SK-N-SH treated with all-trans-retinoic acid at 6 μM for 48 hours (cell line): ENCODE measurements at regions not wholly inside any gene's neighbourhood (a gene's known extent, or its start where the extent isn't known, plus 50 kb on each side); places are given as distances from the start of the nearest gene placed in this dataset.

ENCODE experiments used
- ATAC-seq: fragments of 200-7000 bp; cut with Tn5 transposase; 3 replicates; pipeline ENCODE4 v1.9.1; 2020; ENCODE audit warnings: mild to moderate bottlenecking, moderate library complexity
- BACH2 ChIP-seq: fragments of 250-450 bp; sonication (Bioruptor Pico); IDR thresholded peaks from 2 replicates; pipeline ENCODE4 v1.9.0; 2021; ENCODE audit warnings: mild to moderate bottlenecking, borderline replicate concordance
- CREB5 ChIP-seq: fragments of 250-450 bp; sonication (Bioruptor Pico); IDR thresholded peaks from 2 replicates; pipeline ENCODE4 v1.5.1; 2020; ENCODE audit warnings: low read depth, mild to moderate bottlenecking, moderate library complexity
- CSDC2 ChIP-seq: fragments of 250-450 bp; sonication (Bioruptor Pico); IDR thresholded peaks from 2 replicates; pipeline ENCODE4 v1.5.0; 2020; ENCODE audit warnings: mild to moderate bottlenecking, moderate library complexity
- ESRRG ChIP-seq: fragments of 250-450 bp; sonication (Bioruptor Pico); IDR thresholded peaks from 2 replicates; pipeline ENCODE4 v1.6.1; 2021; ENCODE audit warnings: mild to moderate bottlenecking
- GLIS3 ChIP-seq: fragments of 250-450 bp; sonication (Bioruptor Pico); IDR thresholded peaks from 2 replicates; pipeline ENCODE4 v1.5.0; 2020; ENCODE audit warnings: mild to moderate bottlenecking, moderate library complexity
- ISL1 ChIP-seq: fragments of 250-450 bp; sonication (Bioruptor Pico); IDR thresholded peaks from 2 replicates; pipeline ENCODE4 v2.1.2; 2022; ENCODE audit warnings: mild to moderate bottlenecking, moderate library complexity
- OSR1 ChIP-seq: fragments of 250-450 bp; sonication (Bioruptor Pico); IDR thresholded peaks from 2 replicates; pipeline ENCODE4 v1.8.0; 2022; ENCODE audit warnings: moderate library complexity, mild to moderate bottlenecking, inconsistent platforms
- PATZ1 ChIP-seq: fragments of 250-450 bp; sonication (Bioruptor Pico); IDR thresholded peaks from 2 replicates; pipeline ENCODE4 v1.8.0; 2020; ENCODE audit warnings: mild to moderate bottlenecking, moderate library complexity, borderline replicate concordance
- PPARA ChIP-seq: fragments of 250-450 bp; sonication (Bioruptor Pico); IDR thresholded peaks from 2 replicates; pipeline ENCODE4 v1.5.0; 2020; ENCODE audit warnings: mild to moderate bottlenecking, borderline replicate concordance
- SNAI2 ChIP-seq: fragments of 250-450 bp; sonication (Bioruptor Pico); IDR thresholded peaks from 2 replicates; pipeline ENCODE4 v1.5.0; 2020; ENCODE audit warnings: mild to moderate bottlenecking, moderate library complexity
- TCF4 ChIP-seq: fragments of 250-450 bp; sonication (Bioruptor Pico); IDR thresholded peaks from 2 replicates; pipeline ENCODE4 v1.8.0; 2021; ENCODE audit warnings: mild to moderate bottlenecking, moderate library complexity, borderline replicate concordance
- TSHZ2 ChIP-seq: fragments of 250-450 bp; sonication (Bioruptor Pico); IDR thresholded peaks from 2 replicates; pipeline ENCODE4 v1.5.0; 2020; ENCODE audit warnings: mild to moderate bottlenecking, moderate library complexity
- ZC3H10 ChIP-seq: fragments of 250-450 bp; sonication (Bioruptor Pico); IDR thresholded peaks from 2 replicates; pipeline ENCODE4 v1.5.1; 2021; ENCODE audit warnings: mild to moderate bottlenecking, moderate library complexity
- ZFP3 ChIP-seq: fragments of 250-450 bp; sonication (Bioruptor Pico); IDR thresholded peaks from 2 replicates; pipeline ENCODE4 v1.5.0; 2020; ENCODE audit warnings: mild to moderate bottlenecking, moderate library complexity
- ZFP30 ChIP-seq: fragments of 450-650 bp; formaldehyde crosslinking; IDR thresholded peaks from 2 replicates; pipeline ENCODE4 v1.5.0; 2022; ENCODE audit warnings: mild to moderate bottlenecking, moderate library complexity
- ZNF565 ChIP-seq: fragments of 450-650 bp; formaldehyde crosslinking; conservative IDR thresholded peaks from 2 replicates; pipeline ENCODE4 v1.5.0; 2020; ENCODE audit warnings: low read depth, mild to moderate bottlenecking, moderate library complexity
- ZNF70 ChIP-seq: fragments of 450-650 bp; formaldehyde crosslinking; IDR thresholded peaks from 2 replicates; pipeline ENCODE4 v1.5.0; 2020; ENCODE audit warnings: mild to moderate bottlenecking, moderate library complexity
- ZNF8 ChIP-seq: fragments of 450-650 bp; formaldehyde crosslinking; IDR thresholded peaks from 2 replicates; pipeline ENCODE4 v1.5.0; 2020; ENCODE audit warnings: mild to moderate bottlenecking, moderate library complexity
- TF ChIP-seq, protein P1 (sequence below): fragments of 250-450 bp; sonication (Bioruptor Pico); IDR thresholded peaks from 2 replicates; pipeline ENCODE4 v1.8.0; 2021; ENCODE audit warnings: low read depth, mild to moderate bottlenecking, moderate library complexity, borderline replicate concordance
- TF ChIP-seq, protein P2 (sequence below): fragments of 250-450 bp; sonication (Bioruptor Pico); IDR thresholded peaks from 2 replicates; pipeline ENCODE4 v1.5.1; 2021; ENCODE audit warnings: mild to moderate bottlenecking, moderate library complexity

DNA sequence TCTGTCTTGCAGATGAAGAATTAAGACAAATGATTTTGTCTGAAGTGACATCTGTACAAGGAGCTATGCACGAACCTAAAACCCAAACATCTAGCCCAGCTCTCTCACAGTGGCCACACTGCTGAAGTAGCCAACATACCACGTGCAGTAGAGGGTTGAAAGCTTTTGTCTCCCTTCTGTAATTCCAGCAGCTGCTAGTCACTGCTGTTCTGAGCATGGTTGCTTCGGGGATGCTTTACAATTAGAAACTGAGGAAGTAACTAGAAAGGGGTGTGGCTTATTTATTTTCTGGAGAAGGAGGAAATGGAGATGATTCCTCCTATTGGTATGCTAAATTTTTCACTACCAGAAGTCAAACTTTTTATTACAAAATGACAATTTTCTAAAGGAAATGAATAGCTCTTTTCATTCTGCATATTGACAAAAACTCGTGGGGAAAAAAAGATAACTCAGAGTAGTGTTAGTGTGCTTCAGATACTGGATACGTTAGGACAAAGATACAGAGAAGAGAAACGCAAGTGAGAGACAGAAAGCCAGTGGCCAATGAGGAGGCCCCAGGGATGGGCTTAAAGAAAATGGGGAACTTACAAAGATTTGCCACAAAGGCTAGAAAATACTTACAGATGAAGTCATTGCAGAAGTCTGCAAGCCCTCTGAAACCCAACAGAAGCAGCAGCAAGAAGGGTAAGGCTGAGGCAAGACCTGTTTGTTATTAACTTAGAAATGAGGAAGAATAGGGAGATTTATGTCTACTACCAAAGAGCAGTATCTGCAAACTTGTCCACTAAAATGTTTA lies 192.7 kb upstream of the MIR17HG start:
- TF ChIP-seq BACH2 (CRISPR knock-in tag) = no peak
- no peak for TF ChIP-seq PPARA
- TF ChIP-seq ESRRG = no peak
- TF ChIP-seq OSR1 (CRISPR knock-in tag) = no peak
- TF ChIP-seq CSDC2 = peak; percentile 87; the same call in 1 of the 2 replicates
- TF ChIP-seq ZFP3 (CRISPR knock-in tag) = peak; percentile 55; the same call in 1 of the 2 replicates
- 0 out of 2 replicates have a peak, but pooled peaks have one; percentile 44 for TF ChIP-seq GLIS3 (CRISPR knock-in tag)
- TF ChIP-seq TSHZ2 (CRISPR knock-in tag) = no peak
- peak; percentile 58 for TF ChIP-seq ISL1
- ATAC-seq = peak; percentile 59

- TF ChIP-seq GLIS3 (CRISPR knock-in tag) (no peak), TSHZ2 (CRISPR knock-in tag) (0 out of 2 replicates have a peak, but pooled peaks have one; percentile 15), OSR1 (CRISPR knock-in tag) (no peak), ZNF70 (peak; percentile 95), ISL1 (peak; percentile 19; the same call in 1 of the 2 replicates)
- TF ChIP-seq, protein P1, sequence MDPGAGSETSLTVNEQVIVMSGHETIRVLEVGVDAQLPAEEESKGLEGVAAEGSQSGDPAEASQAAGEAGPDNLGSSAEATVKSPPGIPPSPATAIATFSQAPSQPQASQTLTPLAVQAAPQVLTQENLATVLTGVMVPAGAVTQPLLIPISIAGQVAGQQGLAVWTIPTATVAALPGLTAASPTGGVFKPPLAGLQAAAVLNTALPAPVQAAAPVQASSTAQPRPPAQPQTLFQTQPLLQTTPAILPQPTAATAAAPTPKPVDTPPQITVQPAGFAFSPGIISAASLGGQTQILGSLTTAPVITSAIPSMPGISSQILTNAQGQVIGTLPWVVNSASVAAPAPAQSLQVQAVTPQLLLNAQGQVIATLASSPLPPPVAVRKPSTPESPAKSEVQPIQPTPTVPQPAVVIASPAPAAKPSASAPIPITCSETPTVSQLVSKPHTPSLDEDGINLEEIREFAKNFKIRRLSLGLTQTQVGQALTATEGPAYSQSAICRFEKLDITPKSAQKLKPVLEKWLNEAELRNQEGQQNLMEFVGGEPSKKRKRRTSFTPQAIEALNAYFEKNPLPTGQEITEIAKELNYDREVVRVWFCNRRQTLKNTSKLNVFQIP (CRISPR knock-in tag) = no peak
These were observed 191.9 kb upstream of the MIR17HG start for GRCh38 chr13:91155512-91156114.

GRCh38 chr13:91157273-91158016 lies 190.0 kb upstream of the MIR17HG start:
- ATAC-seq = no peak; the same call in 2 of the 3 replicates
- TF ChIP-seq ZNF8 (CRISPR knock-in tag) (peak; percentile 65; the same call in 1 of the 2 replicates), ZNF565 (CRISPR knock-in tag) (peak; percentile 2; the same call in 1 of the 2 replicates), ISL1 (peak; percentile 98), BACH2 (CRISPR knock-in tag) (no peak), CREB5 (CRISPR knock-in tag) (peak; percentile 84; the same call in 1 of the 2 replicates), ZFP30 (no peak), TCF4 (CRISPR knock-in tag) (peak; percentile 99), ZC3H10 (peak; percentile 70; the same call in 1 of the 2 replicates), ZNF70 (no peak), ESRRG (peak; percentile 91; the same call in 1 of the 2 replicates), GLIS3 (CRISPR knock-in tag) (peak; percentile 42), SNAI2 (CRISPR knock-in tag) (peak; percentile 95), PATZ1 (peak; percentile 72; the same call in 1 of the 2 replicates)
- TF ChIP-seq, protein P2, sequence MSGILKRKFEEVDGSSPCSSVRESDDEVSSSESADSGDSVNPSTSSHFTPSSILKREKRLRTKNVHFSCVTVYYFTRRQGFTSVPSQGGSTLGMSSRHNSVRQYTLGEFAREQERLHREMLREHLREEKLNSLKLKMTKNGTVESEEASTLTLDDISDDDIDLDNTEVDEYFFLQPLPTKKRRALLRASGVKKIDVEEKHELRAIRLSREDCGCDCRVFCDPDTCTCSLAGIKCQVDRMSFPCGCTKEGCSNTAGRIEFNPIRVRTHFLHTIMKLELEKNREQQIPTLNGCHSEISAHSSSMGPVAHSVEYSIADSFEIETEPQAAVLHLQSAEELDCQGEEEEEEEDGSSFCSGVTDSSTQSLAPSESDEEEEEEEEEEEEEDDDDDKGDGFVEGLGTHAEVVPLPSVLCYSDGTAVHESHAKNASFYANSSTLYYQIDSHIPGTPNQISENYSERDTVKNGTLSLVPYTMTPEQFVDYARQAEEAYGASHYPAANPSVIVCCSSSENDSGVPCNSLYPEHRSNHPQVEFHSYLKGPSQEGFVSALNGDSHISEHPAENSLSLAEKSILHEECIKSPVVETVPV = peak; percentile 92; the same call in 1 of the 2 replicates

More at GRCh38 chr13:91155512-91156114, 191.9 kb upstream of the MIR17HG start:
- ATAC-seq = no peak
